Middle frontal gyrus (tissue), 1 donor: ENCODE measurements at regions not wholly inside any gene's neighbourhood (a gene's known extent, or its start where the extent isn't known, plus 50 kb on each side); places are given as distances from the start of the nearest gene placed in this dataset.
"Not testable (repeated sequence)": the region's sequence is repeated elsewhere in the genome, so short reads cannot be mapped to it uniquely, and the experiment has no call there.

ENCODE experiments used
- DNase-seq: peaks from one replicate; pipeline ENCODE4 v3.0.0-alpha.2; 2015; ENCODE audit warnings: low spot score; ENCODE audit errors: extremely low spot score

DNA sequence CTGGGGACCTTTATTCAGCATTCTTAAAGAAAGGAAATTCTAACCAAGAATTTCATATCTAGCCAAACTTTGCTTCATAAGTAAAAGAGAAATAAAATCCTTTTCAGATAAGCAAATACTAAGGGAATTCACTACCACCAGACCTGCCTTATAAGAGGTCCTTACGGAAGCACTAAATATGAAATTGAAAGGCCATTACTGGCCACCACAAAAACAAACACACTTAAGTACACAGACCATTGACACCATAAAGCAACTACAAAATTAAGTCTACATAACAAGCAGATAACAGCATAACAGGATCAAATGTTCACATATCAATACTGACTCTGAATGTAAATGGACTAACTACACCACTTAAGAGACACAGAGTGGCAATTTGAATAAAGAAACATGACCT lies 361.4 kb upstream of the POU5F2 start:
- DNase-seq = no peak

DNA sequence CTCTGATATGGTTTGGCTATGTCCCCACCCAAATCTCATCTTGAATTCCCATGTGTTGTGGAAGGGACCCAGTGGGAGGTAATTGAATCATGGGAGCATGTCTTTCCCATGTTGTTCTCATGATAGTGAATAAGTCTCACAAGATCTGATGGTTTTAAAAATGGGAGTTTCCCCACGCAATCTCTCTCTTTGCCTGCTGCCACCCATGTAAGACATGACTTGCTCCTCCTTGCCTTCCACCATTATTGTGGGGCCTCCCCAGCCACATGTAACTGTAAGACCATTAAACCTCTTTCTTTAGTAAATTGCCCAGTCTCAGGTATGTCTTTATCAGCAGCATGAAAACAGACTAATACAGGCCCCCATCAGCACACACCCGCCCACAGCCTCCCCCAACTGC lies 356.0 kb upstream of the POU5F2 start:
- DNase-seq = not testable (repeated sequence)

DNA sequence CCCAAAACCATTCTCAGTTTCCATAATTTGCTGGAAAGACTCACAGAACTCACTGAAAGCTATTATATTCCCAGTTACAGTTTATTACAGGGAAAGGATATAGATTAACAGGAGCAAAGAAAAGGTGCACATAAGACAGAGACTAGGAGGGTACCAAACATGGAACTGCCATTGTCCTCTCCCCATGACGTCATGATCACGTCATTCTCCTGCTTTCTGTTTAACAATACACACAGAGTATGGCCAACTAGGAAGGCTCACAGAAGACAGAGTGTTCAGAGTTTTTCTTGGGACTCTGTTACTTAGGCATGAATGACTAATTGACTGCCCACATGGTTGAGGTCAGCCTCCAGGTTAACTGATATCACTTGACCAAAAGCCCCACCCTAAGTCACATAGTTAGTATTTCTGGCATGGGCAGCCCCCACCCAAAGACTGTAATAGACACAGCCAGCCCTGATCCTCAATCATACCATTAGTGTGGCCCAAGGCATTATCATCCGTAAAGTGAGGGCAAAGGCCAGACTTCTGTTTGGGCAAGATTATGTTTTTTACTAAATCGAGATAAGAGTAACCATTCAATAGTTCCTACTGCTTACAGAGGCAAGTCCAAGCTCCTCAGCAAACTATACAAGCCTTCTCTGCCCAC lies 353.5 kb upstream of the POU5F2 start:
- DNase-seq = no peak

DNA sequence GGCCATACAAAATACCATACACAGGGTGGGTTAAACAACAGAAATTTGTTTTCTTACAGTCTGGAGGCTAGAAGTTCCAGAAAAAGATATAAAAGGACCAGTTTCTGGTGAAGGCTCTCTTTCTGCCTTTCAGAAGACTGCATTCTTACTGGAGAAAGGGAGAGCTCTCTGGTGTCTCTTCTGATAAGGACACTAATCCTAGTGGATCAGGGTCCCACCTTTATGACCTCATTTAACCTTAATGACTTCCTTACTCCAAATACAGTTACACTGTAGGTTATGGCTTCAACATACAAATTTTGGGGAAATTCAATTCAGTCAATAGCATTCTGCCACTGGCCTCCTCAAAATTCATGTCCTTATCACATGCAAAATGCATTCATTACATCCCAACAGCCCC lies 351.9 kb upstream of the POU5F2 start:
- no peak for DNase-seq

DNA sequence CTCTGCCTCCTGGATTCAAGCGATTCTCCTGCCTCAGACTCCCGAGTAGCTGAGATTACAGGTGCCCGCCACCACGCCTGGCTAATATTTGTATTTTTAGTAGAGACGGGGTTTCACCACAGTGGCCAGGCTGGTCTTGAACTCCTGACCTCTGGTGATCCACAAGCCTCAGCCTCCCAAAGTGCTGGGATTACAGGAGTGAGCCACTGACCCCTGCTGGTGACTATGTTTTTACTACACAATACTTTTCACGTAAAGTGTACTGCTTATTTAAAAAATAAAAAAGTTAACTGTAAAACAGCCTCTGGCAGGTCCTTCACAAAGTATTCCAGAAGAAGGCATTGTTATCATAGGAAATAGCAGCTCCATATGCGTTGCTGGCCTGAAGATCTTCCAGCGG lies 345.2 kb upstream of the POU5F2 start:
- not testable (repeated sequence) for DNase-seq

DNA sequence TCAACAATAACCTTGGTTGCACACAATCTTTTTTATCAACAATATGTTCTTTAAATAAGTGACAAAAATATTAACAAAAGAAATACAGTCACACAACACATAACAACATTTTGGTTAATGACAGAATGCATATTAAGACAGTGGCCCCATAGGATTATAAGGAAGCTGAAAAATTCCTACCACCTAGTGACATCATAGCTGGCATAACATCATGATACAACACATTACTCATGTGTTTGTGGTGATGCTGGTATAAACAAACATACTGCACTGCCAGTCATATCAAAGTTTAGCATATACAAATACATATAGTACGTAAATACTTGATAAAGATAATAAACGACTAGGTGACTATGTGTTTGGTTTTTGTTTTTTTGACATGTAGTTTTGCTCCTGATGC lies 344.8 kb upstream of the POU5F2 start:
- no peak for DNase-seq

DNA sequence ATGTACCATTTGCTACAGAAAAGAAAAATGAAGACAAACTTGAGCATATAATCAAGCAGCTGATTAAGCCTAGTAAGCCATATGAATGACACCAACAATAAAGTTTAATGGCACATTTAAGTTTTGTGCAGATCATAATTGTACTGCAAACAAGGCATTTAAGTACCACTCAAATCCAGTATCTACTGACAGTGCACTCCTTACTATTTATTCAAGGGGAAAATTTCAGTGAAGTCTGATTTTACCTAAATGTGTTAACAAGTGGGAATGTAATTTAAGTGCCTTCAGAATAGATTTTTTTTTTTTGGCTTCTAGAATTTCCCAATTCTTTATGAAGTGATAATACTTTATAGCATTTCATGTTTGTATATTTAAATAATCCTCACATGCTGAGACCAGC lies 341.0 kb upstream of the POU5F2 start:
- no peak for DNase-seq

DNA sequence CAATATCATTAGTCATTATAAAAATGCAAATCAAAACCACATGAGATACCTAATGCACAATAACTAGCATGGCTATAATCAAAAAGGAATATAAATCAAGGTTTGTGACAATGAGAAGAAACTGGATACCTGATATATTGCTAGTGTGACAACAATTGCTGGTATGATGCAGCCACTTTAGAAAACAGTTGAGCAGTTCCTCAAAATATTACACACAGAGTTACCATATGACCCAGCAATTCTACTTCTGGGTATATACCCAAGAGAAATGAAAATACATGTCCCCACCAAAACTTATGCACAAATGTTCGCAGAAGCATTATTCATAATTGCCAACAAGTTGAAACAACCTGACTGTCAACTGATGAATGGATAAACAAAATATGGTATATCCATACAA lies 339.7 kb upstream of the POU5F2 start:
- DNase-seq = no peak

DNA sequence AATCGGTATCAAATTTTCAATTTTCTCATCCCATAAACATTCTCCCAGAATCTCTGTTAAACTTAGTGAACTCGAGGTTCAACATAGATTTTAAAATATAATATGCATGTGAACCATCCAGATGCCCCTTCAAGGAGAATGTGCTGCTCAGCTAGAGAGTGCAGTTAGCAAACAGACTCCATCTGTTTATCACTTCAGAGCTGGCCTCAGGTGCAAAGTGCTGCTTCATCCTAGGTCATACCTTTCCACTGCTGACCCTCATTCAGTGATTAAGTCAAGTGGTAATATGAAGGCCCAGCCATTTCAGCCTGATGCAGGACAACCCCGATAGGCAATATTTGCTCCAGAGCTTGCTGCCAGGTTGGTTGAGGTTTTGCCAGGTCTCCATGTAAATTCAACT lies 339.0 kb upstream of the POU5F2 start:
- DNase-seq = no peak

DNA sequence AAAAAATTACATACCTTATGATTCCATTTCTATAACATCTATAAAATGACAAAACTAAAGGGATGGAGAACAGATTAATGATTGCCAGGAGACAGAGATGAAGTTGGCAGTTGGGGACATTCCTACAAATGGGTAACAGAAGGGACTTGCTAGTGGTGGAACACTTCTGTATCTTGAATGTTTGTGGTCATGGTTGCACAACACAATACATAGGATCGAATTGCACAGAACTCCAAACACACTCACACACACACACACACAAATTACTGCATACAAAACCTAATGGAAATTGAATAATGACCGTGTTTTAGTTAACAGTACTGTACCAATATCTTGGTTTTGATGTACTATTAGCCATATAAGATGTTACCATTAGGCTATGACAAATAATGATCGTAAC lies 330.7 kb upstream of the POU5F2 start:
- DNase-seq = no peak

DNA sequence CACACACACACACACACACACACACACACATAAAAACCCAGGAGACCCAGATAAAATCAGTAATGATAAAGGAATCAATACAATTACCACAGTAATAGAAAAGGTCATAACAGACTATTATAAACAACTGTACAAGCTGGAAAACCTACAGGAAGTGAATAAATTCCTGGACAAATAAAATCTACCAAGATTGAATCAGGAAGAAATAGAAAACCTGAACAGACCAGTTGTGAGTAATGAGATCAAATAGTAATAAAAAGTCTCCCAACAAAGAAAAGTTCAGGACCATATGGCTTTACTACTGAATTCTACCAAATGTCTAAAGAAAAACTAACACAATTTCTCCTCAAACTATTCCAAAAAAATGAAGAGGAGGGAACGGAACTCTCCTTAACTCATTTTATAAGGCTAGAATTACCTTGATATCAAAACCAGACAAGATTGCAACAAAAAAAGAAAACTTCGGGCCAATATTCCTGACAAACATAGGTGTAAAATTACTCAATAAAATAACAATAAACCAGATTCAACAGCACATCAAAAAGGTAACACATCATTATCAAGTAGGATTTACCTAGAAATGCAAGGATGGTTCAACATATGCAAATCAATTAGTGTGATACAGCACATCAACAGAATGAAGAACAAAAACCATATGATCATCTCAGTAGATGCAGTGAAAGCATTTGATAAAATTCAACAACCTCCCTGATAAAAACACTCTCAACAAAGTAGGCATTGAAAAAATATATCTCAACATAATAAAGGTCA lies 325.2 kb upstream of the POU5F2 start:
- no peak for DNase-seq

DNA sequence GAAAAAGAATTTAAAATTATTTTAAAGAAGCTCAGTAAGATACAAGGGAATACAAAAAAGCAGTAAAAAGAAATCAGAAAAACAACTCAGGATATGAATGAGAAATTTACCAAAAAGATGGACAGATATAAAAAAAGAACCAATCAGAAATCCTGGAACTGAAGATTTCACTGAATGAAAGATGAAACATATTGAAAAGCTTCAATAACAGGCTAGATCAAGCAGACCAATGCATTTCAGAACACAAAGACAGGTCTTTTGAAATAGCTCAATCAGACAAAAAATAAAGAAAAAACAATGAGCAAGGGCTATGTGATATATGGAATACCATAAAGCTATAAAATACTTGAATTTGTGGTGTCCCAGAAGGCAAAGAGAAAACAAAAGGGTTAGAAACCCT lies 322.6 kb upstream of the POU5F2 start:
- no peak for DNase-seq

DNA sequence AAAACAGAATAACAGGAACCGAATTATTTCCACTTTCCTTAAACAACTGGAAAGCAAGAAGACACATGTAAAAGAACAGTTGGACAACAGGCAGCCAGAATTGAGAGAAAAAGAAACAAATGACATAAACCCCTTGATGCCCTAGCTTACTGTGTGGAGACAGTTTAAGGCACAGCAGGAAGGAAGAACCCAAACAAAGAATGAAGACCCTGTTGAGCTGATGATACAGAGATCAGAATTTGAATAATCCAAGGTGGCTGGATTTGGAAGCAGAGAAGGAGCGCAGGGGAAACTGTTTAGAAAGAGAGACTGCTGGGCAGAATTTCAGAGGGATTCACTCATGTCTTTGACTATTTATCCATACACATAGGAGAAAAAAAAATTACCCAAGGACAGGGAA lies 316.3 kb upstream of the POU5F2 start:
- DNase-seq = no peak

DNA sequence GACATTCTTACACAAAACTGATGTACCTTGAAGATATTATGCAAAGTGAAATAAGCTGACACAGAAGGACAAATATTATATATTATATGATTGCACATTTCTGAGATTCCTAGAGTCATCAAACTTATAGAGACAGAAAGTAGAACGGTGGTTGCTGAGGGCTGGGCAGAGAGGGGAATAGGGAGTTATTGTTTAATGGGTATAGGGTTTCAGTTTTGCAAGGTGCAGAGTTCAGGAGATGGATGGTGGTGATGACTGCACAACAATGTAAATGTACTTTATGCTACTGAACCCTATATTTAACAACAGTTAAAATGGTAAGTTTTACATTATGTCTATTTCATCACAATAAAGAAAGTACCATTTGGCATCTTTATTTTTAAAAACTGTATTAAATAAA lies 315.8 kb upstream of the POU5F2 start:
- no peak for DNase-seq

DNA sequence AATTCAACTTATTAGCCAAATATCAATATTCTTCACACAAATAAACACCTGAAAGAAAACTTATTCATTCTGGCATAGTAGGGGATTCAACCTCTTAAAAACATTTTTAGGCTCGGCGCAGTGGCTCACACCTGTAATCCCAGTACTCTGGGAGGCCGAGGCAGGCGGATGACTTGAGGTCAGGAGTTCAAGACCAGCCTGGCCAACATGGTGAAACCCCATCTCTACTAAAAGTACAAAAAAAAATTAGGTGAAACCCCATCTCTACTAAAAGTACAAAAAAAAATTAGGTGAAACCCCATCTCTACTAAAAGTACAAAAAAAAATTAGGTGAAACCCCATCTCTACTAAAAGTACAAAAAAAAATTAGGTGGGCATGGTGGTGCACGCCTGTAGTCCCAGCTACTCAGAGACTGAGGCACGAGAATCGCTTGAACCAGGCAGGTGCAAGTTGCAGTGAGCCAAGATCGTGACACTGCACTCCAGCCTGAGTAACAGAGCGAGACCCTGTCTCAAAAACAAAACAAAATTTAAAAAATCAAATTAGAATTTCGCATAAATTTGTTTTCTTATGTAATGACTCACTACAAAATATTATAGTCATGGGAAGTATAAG lies 308.0 kb upstream of the POU5F2 start:
- DNase-seq = not testable (repeated sequence)

DNA sequence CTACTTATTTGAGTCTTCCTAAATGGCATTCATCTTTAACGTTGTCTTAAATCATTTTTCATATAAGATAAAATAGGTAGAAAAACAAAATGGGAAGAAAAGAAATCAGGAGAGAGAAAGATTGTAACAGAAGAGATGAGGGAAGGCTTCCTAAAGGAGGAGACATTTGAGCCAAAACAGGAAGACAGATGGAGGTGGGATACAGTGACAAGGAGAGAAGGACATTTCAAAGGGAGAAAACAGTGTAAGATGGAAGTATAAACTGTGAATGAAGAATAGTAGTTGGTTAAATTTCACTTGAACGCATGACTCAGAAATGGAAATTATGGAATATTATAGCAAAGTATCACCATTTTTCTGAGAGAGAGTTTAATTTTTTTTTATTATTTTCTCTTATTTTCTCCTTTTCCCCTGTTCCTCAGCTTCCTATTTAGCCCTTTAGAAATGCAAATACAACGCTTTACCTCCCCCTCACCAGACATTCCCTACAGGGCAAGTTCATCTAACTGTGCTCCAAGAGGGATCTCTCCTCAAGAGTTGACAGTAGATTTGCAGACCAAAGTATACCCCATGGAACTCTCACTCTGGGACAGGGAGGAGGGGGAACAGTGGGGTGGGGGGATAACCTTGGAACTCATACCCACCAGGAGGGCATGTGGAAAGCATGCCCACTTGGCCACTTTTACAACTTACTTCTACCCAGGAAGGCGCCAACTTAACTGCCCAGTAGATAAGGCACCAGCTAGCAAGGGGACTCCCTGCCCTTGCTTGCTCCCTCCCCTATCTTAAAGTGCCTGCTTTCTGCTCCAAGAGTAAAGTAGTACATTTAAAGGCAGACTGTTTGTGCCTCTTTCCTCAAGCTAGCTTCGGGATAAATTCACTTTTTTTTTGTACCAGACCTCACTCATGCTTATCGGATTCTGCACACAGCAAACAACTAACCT lies 304.7 kb upstream of the POU5F2 start:
- no peak for DNase-seq

DNA sequence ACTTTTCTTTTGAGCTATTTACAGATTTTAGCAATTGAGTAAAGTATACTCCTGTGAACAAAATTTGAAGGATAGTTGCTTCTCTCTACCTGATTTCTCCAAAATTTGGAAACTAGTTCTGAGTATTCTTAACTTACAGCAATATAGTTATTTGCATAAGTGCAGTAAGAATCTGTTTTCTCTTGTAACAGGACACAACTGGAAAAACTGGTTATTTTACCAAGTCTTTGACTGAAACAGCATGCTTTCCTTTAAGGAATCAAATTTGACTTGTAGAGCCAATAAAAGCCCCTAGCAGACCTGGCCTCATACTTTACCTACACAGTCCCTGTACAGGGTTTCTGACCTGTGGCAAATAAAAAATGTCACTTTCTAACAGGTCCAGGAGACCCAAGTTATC lies 301.9 kb upstream of the POU5F2 start:
- DNase-seq = no peak

DNA sequence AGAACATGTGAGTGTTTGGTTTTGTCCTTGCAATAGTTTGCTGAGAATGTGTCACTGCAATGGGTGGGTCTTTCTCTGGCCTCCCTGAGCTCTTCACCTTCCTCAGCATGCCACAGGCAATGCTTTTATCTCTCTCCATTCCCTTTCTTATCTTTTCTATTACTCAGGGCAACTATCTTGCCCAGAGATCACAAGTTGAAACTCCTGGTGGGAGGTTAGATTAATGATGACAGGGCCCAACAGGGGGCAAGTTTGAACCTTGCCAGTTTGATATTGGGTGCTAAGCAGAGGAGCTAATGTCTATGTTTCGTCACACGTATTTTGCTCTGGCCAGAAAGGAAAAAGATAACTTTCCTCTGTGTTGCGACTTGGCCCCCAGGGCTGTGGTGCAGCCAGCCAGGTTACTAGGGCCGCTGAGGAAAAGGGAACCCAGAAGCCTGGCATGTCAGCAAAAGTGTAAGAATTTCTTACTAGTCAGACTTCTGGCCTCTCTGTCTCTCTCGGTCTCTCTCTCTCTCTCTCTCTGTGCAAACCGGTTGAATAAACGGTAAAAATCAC lies 299.3 kb upstream of the POU5F2 start:
- no peak for DNase-seq

DNA sequence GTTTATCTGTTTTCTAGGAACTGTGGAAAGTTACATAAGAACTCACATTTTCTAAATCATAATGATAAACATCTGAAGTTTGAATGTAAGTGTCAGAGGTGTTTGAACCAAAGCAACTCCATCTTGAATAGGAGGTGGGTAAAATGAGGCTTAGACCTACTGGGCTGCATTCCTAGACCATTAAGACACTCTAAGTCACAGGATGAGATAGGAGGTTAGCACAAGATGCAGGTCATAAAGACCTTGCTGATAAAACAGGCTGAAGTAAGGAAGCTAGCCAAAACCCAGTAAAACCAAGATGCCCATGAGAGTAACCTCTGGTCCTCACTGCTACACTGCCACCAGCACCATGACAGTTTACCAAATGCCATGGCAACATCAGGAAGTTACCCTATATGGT lies 297.7 kb upstream of the POU5F2 start:
- no peak for DNase-seq

DNA sequence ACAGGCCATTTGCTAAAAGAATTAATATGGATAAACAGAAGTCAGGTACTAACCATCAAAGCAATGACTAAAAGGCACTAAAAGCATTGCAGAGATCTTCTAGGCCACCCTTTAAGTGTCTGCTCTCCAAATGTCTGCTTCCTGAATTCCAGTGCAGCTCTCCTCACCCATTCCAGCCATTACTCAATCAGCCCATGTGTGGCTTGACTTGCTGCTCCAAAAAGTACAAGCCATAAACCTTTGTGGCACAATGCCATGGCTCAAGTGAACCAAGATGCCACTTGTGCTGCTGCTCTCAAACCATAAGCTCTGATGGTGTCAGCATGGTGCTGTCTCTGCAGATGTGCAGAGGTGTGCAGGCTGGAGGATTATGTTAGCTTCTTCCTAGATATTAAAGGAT lies 290.2 kb upstream of the POU5F2 start:
- no peak for DNase-seq

DNA sequence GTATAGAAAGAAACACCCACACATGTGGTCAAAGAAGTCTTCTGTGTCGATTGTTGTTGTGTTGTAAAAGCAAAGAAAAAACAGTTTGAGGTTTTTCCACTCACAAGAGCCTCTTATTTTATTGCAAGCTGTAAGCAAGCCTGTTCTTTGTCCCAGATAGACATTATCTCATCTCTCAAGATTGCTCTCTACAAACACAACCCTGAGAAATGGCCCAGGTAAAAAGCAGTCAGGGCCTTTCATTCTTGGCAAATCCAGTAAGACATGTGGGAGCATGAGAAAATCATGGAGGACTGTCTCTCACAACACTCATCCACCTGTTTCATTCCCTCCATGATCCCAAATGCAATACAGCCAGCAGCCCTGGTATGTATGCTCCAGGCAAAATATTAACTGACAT lies 286.6 kb upstream of the POU5F2 start:
- no peak for DNase-seq
